Epithelial cell of proximal tubule (primary cell): ENCODE measurements at regions not wholly inside any gene's neighbourhood (a gene's known extent, or its start where the extent isn't known, plus 50 kb on each side); places are given as distances from the start of the nearest gene placed in this dataset.

Experiments used
- DNase-seq: peaks from one replicate; pipeline ENCODE4 v3.0.0-alpha.2; 2011; ENCODE audit warnings: low read depth
- H3K4me3 ChIP-seq: 2 replicates; pipeline ENCODE4 v1.5.1; 2011; ENCODE audit warnings: low read depth, mild to moderate bottlenecking, low read length
- CTCF ChIP-seq: conservative IDR thresholded peaks from 2 replicates; pipeline ENCODE4 v1.5.1; 2012; ENCODE audit warnings: low read depth, mild to moderate bottlenecking, low read length

- H3K4me3 ChIP-seq: no peak overlapping the region
- TF ChIP-seq CTCF: no peak
- no peak for DNase-seq
These were observed 129.1 kb downstream of the DDX1 start for GRCh38 chr2:15720561-15721307.

- DNase-seq: no peak
- H3K4me3 ChIP-seq: no peak overlapping the region
- TF ChIP-seq CTCF: no peak
These were observed 129.9 kb downstream of the DDX1 start for GRCh38 chr2:15721411-15722067.

GRCh38 chr2:15722980-15723379 lies 131.3 kb downstream of the DDX1 start:
- TF ChIP-seq CTCF: no peak
- no peak for DNase-seq

GRCh38 chr2:15724235-15724634 lies 132.6 kb downstream of the DDX1 start:
- DNase-seq: no peak
- TF ChIP-seq CTCF: no peak
- H3K4me3 ChIP-seq: no peak overlapping the region

More at GRCh38 chr2:15722980-15723379, 131.3 kb downstream of the DDX1 start:
- no peak overlapping the region for H3K4me3 ChIP-seq

GRCh38 chr2:15725101-15725781 lies 133.6 kb downstream of the DDX1 start:
- no peak for TF ChIP-seq CTCF

GRCh38 chr2:15725782-15726112 lies 134.1 kb downstream of the DDX1 start:
- no peak for TF ChIP-seq CTCF
- DNase-seq: no peak
- no peak overlapping the region for H3K4me3 ChIP-seq

More at GRCh38 chr2:15725101-15725781, 133.6 kb downstream of the DDX1 start:
- no peak overlapping the region for H3K4me3 ChIP-seq
- no peak for DNase-seq
